K562 (cell line): ENCODE measurements at regions not wholly inside any gene's neighbourhood (a gene's known extent, or its start where the extent isn't known, plus 50 kb on each side); places are given as distances from the start of the nearest gene placed in this dataset.
A peak's percentile ranks its signal among the peaks of the same experiment; 100 is the strongest.

Source experiments
- ATAC-seq: fragments of 200-7000 bp; cut with Tn5 transposase; 3 replicates; pipeline ENCODE4 v1.9.1; 2020; ENCODE audit warnings: moderate library complexity
- BruUV-seq: library from RNA; stranded (reverse); fragments of 400-500 nt; replicated peaks from 2 replicates; lab custom pipeline; 2021; lab: Mats Ljungman, UMichigan
- CTCF ChIA-PET: fragments of 300-600 bp; formaldehyde crosslinking; extraction: SDS; loops from one replicate; lab custom pipeline; 2021; ENCODE audit warnings: low intra/inter-chr PET ratio; lab: Yijun Ruan, JAX
- POLR2A ChIA-PET: fragments of 300-600, 350-650 bp; sonication (Branson Sonifier 250); formaldehyde crosslinking; extraction: SDS; loops from one replicate; lab custom pipeline; 2021; ENCODE audit warnings: antibody characterized with exemption, inconsistent platforms; lab: Yijun Ruan, JAX
- DNase-seq, 4 experiments: peaks; one replicate each; pipeline versions ENCODE4 v3.0.0 to v3.0.0-alpha.2; 2011 to 2018; ENCODE audit warnings: low spot score in 3 of 4, mixed read lengths in 3 of 4; ENCODE audit errors: extremely low read depth in 1 of 4
- FAIRE-seq: peaks from 2 replicates; lab custom pipeline; 2011; peaks lifted over from hg19 to GRCh38; lab: Jason Lieb, UNC
- H2AFZ ChIP-seq: 2 replicates; pipeline ENCODE4 v1.6.0; 2011; ENCODE audit warnings: low read depth, low read length, control low read depth, inconsistent platforms
- H3K27ac ChIP-seq: fragments of 200-600 bp; 3 replicates; pipeline ENCODE4 v1.8.0; 2011; ENCODE audit warnings: low read depth, mild to moderate bottlenecking, control low read depth, inconsistent platforms, low read length, moderate library complexity, mixed read lengths; ENCODE audit errors: extremely low read depth
- H3K27me3 ChIP-seq, 2 experiments: fragments of 300-600 bp in 1 of 2; 2 replicates in 1 of 2; 3 replicates in 1 of 2; pipeline versions ENCODE4 v1.6.0 to v1.8.0; 2011; ENCODE audit warnings: inconsistent platforms in 2 of 2, low read length in 2 of 2, mild to moderate bottlenecking in 1 of 2, mixed read lengths in 1 of 2, moderate library complexity in 1 of 2; ENCODE audit not compliant: control insufficient read depth in 2 of 2, insufficient read depth in 2 of 2
- H3K36me3 ChIP-seq: fragments of 300-600 bp; 3 replicates; pipeline ENCODE4 v1.8.0; 2011; ENCODE audit warnings: mild to moderate bottlenecking, low read length, inconsistent platforms; ENCODE audit not compliant: control insufficient read depth, insufficient read depth
- H3K4me1 ChIP-seq, 2 experiments: fragments of 200-600 bp in 1 of 2; replicated peaks in 1 of 2; 2 replicates in 1 of 2; 3 replicates in 1 of 2; pipeline versions ENCODE4 v1.5.1 to v1.8.0; 2011; ENCODE audit warnings: inconsistent platforms in 2 of 2, low read length in 2 of 2, mild to moderate bottlenecking in 1 of 2, mixed read lengths in 1 of 2, moderate library complexity in 1 of 2; ENCODE audit not compliant: control insufficient read depth in 2 of 2, insufficient read depth in 2 of 2
- H3K4me2 ChIP-seq: 2 replicates; pipeline ENCODE4 v1.6.1; 2011; ENCODE audit warnings: low read length, control low read depth, inconsistent platforms, mixed read lengths; ENCODE audit not compliant: insufficient read depth
- H3K4me3 ChIP-seq: fragments of 200-600 bp; sonication (generic), shearing (Covaris generic); 2 replicates; pipeline ENCODE4 v1.5.1; 2016; ENCODE audit warnings: control low read depth, inconsistent platforms
- H3K79me2 ChIP-seq: fragments of 200-600 bp; 3 replicates; pipeline ENCODE4 v1.8.0; 2011; ENCODE audit warnings: low read length, inconsistent platforms; ENCODE audit not compliant: control insufficient read depth, insufficient read depth
- H3K9ac ChIP-seq, 2 experiments: 2 replicates each; pipeline versions ENCODE4 v1.6.0 to v1.6.1; 2011; ENCODE audit warnings: low read depth in 2 of 2, low read length in 2 of 2, control low read depth in 1 of 2, inconsistent platforms in 1 of 2, mild to moderate bottlenecking in 1 of 2, mixed read lengths in 1 of 2; ENCODE audit not compliant: insufficient read depth in 1 of 2
- H3K9me1 ChIP-seq: one replicate; pipeline ENCODE4 v1.6.0; 2011; ENCODE audit warnings: inconsistent platforms, mild to moderate bottlenecking, low read length, moderate library complexity; ENCODE audit not compliant: control insufficient read depth, insufficient read depth
- H3K9me3 ChIP-seq: replicated peaks from 2 replicates; pipeline ENCODE4 v1.5.1; 2011; ENCODE audit warnings: low read depth, low read length, inconsistent platforms; ENCODE audit not compliant: control insufficient read depth, insufficient read depth
- H4K20me1 ChIP-seq: replicated peaks from 2 replicates; pipeline ENCODE4 v1.6.1; 2011; ENCODE audit warnings: low read length, inconsistent platforms, mixed read lengths; ENCODE audit not compliant: control insufficient read depth, insufficient read depth
- EHMT2 ChIP-seq: fragments of 450-650 bp; IDR thresholded peaks from 2 replicates; pipeline ENCODE4 v1.6.1; 2018; ENCODE audit warnings: antibody characterized with exemption
- FOXA3 ChIP-seq, 2 experiments: fragments of 450-650 bp in 1 of 2; sonication (generic) in 1 of 2; formaldehyde crosslinking; IDR thresholded peaks in 1 of 2; conservative IDR thresholded peaks in 1 of 2; 2 replicates each; pipeline versions ENCODE4 v1.4.0 to v1.8.0; 2020 to 2022; ENCODE audit warnings: mild to moderate bottlenecking in 2 of 2, missing genetic modification reagents in 1 of 2
- NRF1 ChIP-seq, 2 experiments: fragments of 450-650 bp; IDR thresholded peaks in 1 of 2; conservative IDR thresholded peaks in 1 of 2; 2 replicates each; pipeline ENCODE4 v1.6.1; 2014; ENCODE audit warnings: mild to moderate bottlenecking in 2 of 2
- WGBS: fragments of 100-300 bp; shearing (Covaris generic); methylation state at CpG from one replicate; pipeline ENCODE4 v1.1.6; 2016; ENCODE audit warnings: low coverage, mixed read lengths; ENCODE audit not compliant: insufficient coverage; ENCODE audit errors: missing lambda C conversion rate; 5-methylcytosine and 5-hydroxymethylcytosine counted together
- in situ Hi-C: fragments of 300-500 bp; cut with MboI; formaldehyde crosslinking; loops from 4 replicates; pipeline ENCODE4 v1.15.0; 2018; ENCODE audit warnings: inconsistent platforms, mixed read lengths
- intact Hi-C: fragments of 100-400 bp; cut with micrococcal nuclease; formaldehyde crosslinking; loops from 2 replicates; pipeline ENCODE4 v1.14.2; 2022
- TF ChIP-seq, protein P1 (sequence below): fragments of 450-650 bp; IDR thresholded peaks from 2 replicates; pipeline ENCODE4 v1.6.1; 2016; ENCODE audit warnings: antibody characterized with exemption

DNA sequence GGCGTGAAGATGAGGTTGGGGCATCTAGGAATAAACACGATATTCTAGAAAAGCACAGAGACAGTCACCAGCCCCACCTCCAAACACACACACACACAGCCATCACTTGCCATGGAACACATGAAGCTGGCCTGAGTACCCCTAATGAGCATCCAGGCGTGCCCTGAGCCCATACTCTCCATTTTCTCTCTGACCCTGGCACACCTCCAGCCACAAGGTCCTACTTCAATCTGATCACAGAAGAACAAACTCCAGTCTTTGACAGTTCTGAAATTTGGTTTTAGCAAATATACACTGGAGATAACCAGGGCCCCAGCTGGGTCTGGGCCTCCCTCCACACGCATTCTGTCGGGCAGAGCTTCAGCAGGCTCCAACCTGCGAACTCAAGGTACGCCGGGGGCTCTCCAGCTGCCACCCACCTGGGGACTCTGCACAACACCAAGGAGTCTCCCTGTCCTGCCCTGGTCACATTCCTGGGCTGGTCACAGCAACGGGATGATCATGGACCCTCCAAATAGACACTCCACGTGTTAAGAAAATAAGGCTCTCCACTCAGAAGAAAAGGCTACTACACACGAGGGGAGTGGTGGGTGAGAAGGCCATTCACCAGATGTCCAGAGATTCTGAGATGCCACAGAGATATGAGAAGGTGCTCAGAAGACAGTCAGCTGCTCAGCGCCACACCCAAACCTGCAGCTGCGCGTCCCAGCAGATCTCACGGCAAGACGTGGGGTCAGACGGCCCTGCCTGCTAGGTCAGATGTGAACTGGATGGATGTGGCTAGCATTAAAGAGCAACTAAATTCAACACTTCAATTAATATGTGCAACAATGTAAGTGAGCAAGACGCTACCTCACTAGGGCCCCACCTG, 57.0 kb upstream of the PNMA1 start:
- H3K4me1 ChIP-seq: peaks cover 38 to 45% of the 10 kb centered on the region in 2 experiments
- no peak overlapping the region for H3K4me3 ChIP-seq
- ChIA-PET POLR2A (interaction anchor here (0.6 to 2.1 kb wide), 11 partner anchors 9 to 441 kb away, joined by 3 to 11 read pairs (median 3); no protein-coding TSS in a partner anchor), CTCF (no interaction called here)
- WGBS: 31% methylated on average over 17 of the region's 18 CpGs
- no peaks in the 10 kb centered on the region for H4K20me1 ChIP-seq
- peaks cover 5% of the 10 kb centered on the region; the same call in 1 of the 3 replicates for H3K36me3 ChIP-seq
- TF ChIP-seq NRF1 (conservative IDR thresholded peaks at IDR 0.05 in 1 of 2, IDR thresholded peaks at IDR 0.05 in 1 of 2): peak; percentile 34 to 59; a peak in 3 of 4 replicates
- 0 out of 4 replicates have a peak, but pooled peaks of 1 of the 2 experiments have one; percentile 43 for TF ChIP-seq FOXA3 (CRISPR knock-in tag; conservative IDR thresholded peaks at IDR 0.05 in 1 of 2, IDR thresholded peaks at IDR 0.05 in 1 of 2)
- no peak for TF ChIP-seq EHMT2
- TF ChIP-seq, protein P1, sequence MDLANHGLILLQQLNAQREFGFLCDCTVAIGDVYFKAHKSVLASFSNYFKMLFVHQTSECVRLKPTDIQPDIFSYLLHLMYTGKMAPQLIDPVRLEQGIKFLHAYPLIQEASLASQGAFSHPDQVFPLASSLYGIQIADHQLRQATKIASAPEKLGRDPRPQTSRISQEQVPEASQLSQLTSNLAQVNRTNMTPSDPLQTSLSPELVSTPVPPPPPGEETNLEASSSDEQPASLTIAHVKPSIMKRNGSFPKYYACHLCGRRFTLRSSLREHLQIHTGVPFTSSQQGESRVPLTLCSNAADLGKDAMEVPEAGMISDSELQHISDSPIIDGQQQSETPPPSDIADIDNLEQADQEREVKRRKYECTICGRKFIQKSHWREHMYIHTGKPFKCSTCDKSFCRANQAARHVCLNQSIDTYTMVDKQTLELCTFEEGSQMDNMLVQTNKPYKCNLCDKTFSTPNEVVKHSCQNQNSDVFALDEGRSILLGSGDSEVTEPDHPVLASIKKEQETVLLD: 0 out of 2 replicates have a peak, but pooled peaks have one; percentile 2
- no peaks in the 10 kb centered on the region for H3K9me3 ChIP-seq
- DNase-seq: peak in 1 of 4 experiments; percentile 31
- H3K79me2 ChIP-seq: peaks cover 78% of the 10 kb centered on the region
- peaks cover 8% of the 10 kb centered on the region for H3K9me1 ChIP-seq
- in situ Hi-C loops (no loop called here), intact Hi-C loops (no loop called here)
- H3K4me2 ChIP-seq: peak overlapping the region; percentile 68
- H3K27me3 ChIP-seq: no peaks in the 10 kb centered on the region
- FAIRE-seq: no peak
- BruUV-seq: no TSS peak
- peak overlapping the region; percentile 76 for H3K27ac ChIP-seq
- H3K9ac ChIP-seq: peak overlapping the region; percentile 45 to 86
- H2AFZ ChIP-seq: 0 out of 2 replicates have a peak overlapping the region, but pooled peaks have one; percentile 23
- peak; percentile 45 for ATAC-seq
